ENCODE measurements at regions not wholly inside any gene's neighbourhood (a gene's known extent, or its start where the extent isn't known, plus 50 kb on each side); places are given as distances from the start of the nearest gene placed in this dataset.

GRCh38 chr10:107342711-107343110 lies 178.2 kb upstream of the SORCS1 start:
- no peak for DNase-seq (ENCODE audit: low spot score)

GRCh38 chr10:107341281-107341680 lies 176.8 kb upstream of the SORCS1 start:
- DNase-seq (ENCODE audit: low spot score): no peak
- TF ChIP-seq CTCF (IDR thresholded peaks at IDR 0.05; ENCODE audit: extremely low read depth, missing control alignments): no peak

More at GRCh38 chr10:107342711-107343110, 178.2 kb upstream of the SORCS1 start:
- no peak for TF ChIP-seq CTCF (IDR thresholded peaks at IDR 0.05; ENCODE audit: extremely low read depth, missing control alignments)

GRCh38 chr10:107340326-107340725 lies 175.8 kb upstream of the SORCS1 start:
- DNase-seq (ENCODE audit: low spot score): no peak
- TF ChIP-seq CTCF (IDR thresholded peaks at IDR 0.05; ENCODE audit: extremely low read depth, missing control alignments): no peak

- DNase-seq (ENCODE audit: low spot score): no peak
- TF ChIP-seq CTCF (IDR thresholded peaks at IDR 0.05; ENCODE audit: extremely low read depth, missing control alignments): no peak
These were observed 171.6 kb upstream of the SORCS1 start for GRCh38 chr10:107336061-107336460.

- TF ChIP-seq CTCF (IDR thresholded peaks at IDR 0.05; ENCODE audit: extremely low read depth, missing control alignments): no peak
- DNase-seq (ENCODE audit: low spot score): no peak
These were observed 153.1 kb upstream of the SORCS1 start for GRCh38 chr10:107317592-107317991.

- no peak for TF ChIP-seq CTCF (IDR thresholded peaks at IDR 0.05; ENCODE audit: extremely low read depth, missing control alignments)
- no peak for DNase-seq (ENCODE audit: low spot score)
These were observed 138.7 kb upstream of the SORCS1 start for GRCh38 chr10:107303203-107303602.

GRCh38 chr10:107299606-107300005 lies 135.1 kb upstream of the SORCS1 start:
- no peak for TF ChIP-seq CTCF (IDR thresholded peaks at IDR 0.05; ENCODE audit: extremely low read depth, missing control alignments)

More at GRCh38 chr10:107299606-107300005, 135.1 kb upstream of the SORCS1 start:
- no peak for DNase-seq (ENCODE audit: low spot score)

Measured in GM20000 (cell line).